GM23338 (cell line): ENCODE measurements at regions not wholly inside any gene's neighbourhood (a gene's known extent, or its start where the extent isn't known, plus 50 kb on each side); places are given as distances from the start of the nearest gene placed in this dataset.

Experiments
- EZH2 ChIP-seq: fragments of 200-600 bp; sonication (generic); IDR thresholded peaks from one replicate; pipeline ENCODE4 v1.8.0; 2017; ENCODE audit warnings: antibody characterized with exemption, mild to moderate bottlenecking, low read depth; ENCODE audit not compliant: unreplicated experiment
- EZH2phosphoT487 ChIP-seq: fragments of 200-600 bp; sonication (generic); IDR thresholded peaks from one replicate; pipeline ENCODE4 v1.8.1; 2018; ENCODE audit warnings: antibody characterized with exemption; ENCODE audit not compliant: unreplicated experiment
- ZNF331 ChIP-seq: fragments of 250-450 bp; sonication (Bioruptor Pico); IDR thresholded peaks from 2 replicates; pipeline ENCODE4 v1.5.0; 2020; ENCODE audit warnings: low read depth, mild to moderate bottlenecking, moderate library complexity
- TF ChIP-seq, protein P1 (sequence below), 2 experiments: fragments of 200-600 bp in 1 of 2; sonication (generic) in 1 of 2; conservative IDR thresholded peaks; 2 replicates each; pipeline versions ENCODE4 v1.5.1 to v1.6.1; 2016 to 2017; ENCODE audit warnings: antibody characterized with exemption in 2 of 2, low read depth in 2 of 2, mild to moderate bottlenecking in 2 of 2, moderate library complexity in 1 of 2

DNA sequence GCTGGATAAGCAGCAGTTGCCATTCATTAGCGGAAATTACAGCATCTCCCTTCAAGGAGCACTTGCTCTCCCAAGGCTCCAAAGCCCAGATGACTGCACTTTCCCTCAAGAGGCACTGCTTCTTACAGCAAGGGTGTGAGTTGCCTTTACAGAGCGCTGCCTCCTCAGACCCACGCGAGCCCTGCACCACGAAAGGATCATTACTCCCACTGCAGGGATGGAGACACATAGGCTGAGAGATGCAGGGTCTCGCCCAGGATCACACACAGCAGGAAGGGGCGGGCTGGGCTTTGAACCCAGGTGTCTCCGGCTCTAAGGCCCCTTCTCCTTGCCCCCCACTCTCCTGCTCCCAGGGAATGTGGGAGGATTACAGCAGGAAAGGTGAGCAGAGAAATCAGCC lies 405.5 kb downstream of the MATN1 start:
- TF ChIP-seq ZNF331 = no peak
- TF ChIP-seq, protein P1, sequence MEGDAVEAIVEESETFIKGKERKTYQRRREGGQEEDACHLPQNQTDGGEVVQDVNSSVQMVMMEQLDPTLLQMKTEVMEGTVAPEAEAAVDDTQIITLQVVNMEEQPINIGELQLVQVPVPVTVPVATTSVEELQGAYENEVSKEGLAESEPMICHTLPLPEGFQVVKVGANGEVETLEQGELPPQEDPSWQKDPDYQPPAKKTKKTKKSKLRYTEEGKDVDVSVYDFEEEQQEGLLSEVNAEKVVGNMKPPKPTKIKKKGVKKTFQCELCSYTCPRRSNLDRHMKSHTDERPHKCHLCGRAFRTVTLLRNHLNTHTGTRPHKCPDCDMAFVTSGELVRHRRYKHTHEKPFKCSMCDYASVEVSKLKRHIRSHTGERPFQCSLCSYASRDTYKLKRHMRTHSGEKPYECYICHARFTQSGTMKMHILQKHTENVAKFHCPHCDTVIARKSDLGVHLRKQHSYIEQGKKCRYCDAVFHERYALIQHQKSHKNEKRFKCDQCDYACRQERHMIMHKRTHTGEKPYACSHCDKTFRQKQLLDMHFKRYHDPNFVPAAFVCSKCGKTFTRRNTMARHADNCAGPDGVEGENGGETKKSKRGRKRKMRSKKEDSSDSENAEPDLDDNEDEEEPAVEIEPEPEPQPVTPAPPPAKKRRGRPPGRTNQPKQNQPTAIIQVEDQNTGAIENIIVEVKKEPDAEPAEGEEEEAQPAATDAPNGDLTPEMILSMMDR (conservative IDR thresholded peaks at IDR 0.05; ENCODE audit: low read depth in 2 of 2) = no peak
- no peak for TF ChIP-seq EZH2phosphoT487
- no peak for TF ChIP-seq EZH2
